GM12872 (cell line): ENCODE measurements at regions not wholly inside any gene's neighbourhood (a gene's known extent, or its start where the extent isn't known, plus 50 kb on each side); places are given as distances from the start of the nearest gene placed in this dataset.

Experiments
- CTCF ChIP-seq: IDR thresholded peaks from 3 replicates; pipeline ENCODE4 v1.5.1; 2011; ENCODE audit warnings: low read depth, mild to moderate bottlenecking, low read length, moderate library complexity; ENCODE audit not compliant: insufficient read depth

- TF ChIP-seq CTCF: no peak
Observed at GRCh38 chr2:129170570-129170969, 808.9 kb upstream of the RAB6C start.

- no peak for TF ChIP-seq CTCF
Observed at GRCh38 chr2:129174143-129174542, 805.3 kb upstream of the RAB6C start.

GRCh38 chr2:129175051-129175450 lies 804.4 kb upstream of the RAB6C start:
- TF ChIP-seq CTCF: no peak

GRCh38 chr2:129176375-129176774 lies 803.1 kb upstream of the RAB6C start:
- no peak for TF ChIP-seq CTCF

GRCh38 chr2:129178356-129178755 lies 801.1 kb upstream of the RAB6C start:
- TF ChIP-seq CTCF: no peak

- TF ChIP-seq CTCF: no peak
Observed at GRCh38 chr2:129179199-129179598, 800.3 kb upstream of the RAB6C start.

- TF ChIP-seq CTCF: no peak
Observed at GRCh38 chr2:129180124-129180716, 799.2 kb upstream of the RAB6C start.
